NCI-H526 (cell line): ENCODE measurements at regions not wholly inside any gene's neighbourhood (a gene's known extent, or its start where the extent isn't known, plus 50 kb on each side); places are given as distances from the start of the nearest gene placed in this dataset.

Experiments used
- DNase-seq, 2 experiments: peaks; one replicate each; lab custom pipeline; 2025; lab: John Stamatoyannopoulos, UW

DNA sequence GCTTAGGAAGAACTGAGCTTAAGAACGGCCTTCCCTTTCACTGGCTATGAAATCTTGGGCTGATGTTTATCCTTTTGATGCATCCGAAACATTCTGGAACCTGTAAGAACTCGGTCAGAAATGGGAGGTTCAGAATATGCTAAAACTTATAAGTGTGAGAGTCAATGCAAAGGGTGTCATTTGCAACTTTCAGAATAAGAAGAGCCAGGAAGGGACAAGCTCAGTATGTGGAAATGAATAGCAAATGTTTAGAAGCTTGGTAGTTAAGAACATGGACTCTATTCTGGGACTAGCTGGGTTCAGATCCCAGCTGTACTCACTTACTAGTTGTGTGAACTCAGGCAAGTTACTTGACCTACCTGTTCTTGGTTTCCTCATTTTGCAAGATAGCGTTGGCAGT is 234.1 kb downstream of the OMA1 start:
- DNase-seq, result no peak

GRCh38 chr1:58310881-58311280 is 235.6 kb downstream of the OMA1 start:
- DNase-seq, result no peak

- peak in 1 of 2 experiments; percentile 21 for DNase-seq
Observed at GRCh38 chr1:58310469-58310868, 236.1 kb downstream of the OMA1 start.

DNA sequence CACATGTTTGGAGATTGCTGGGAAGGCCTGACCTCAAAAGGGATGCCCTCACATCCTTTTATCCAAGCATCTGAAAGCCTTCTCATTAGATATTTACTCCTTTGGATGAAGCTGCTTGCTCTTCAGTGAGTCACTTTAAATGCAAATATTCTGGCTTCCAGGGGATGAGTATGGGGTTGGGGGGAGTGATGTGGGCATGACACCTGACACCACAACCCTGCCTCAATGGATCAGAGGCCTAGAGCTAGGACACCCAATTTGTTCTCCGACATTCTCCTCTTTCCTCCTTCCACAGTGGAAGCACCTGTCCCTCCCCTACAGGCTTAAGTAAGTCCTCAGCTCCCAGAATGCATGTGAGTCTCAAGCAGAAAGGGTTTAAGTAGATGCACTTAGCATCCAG is 238.3 kb downstream of the OMA1 start:
- DNase-seq, result peak; percentile 74 to 83

- DNase-seq, result no peak
Observed at GRCh38 chr1:58307431-58307830, 239.1 kb downstream of the OMA1 start.

DNA sequence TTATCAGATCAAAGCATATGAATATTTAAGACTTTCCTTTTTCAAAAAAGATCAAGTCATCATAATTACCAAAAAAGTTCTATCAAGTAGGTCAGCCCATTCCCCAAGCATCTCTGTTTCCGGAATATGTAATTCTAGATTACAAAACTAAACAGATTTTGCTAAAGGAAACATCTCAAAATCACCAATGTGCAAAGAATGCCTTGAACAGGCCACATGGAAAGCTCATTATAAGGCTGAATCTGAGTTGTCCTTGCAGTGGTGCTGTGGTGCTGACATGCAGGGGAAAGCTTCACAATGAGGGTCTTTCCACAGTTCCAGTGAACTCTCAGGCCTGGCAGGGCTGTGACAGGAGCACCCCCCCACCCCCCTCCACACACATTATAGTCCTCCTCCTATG is 240.9 kb downstream of the OMA1 start:
- DNase-seq, result no peak

GRCh38 chr1:58304346-58304975 is 242.1 kb downstream of the OMA1 start:
- peak; percentile 53 to 55 for DNase-seq

GRCh38 chr1:58303841-58304240 is 242.7 kb downstream of the OMA1 start:
- peak; percentile 66 to 84 for DNase-seq

GRCh38 chr1:58293388-58293787 is 253.1 kb downstream of the OMA1 start:
- no peak for DNase-seq

GRCh38 chr1:58290685-58291372 is 255.7 kb downstream of the OMA1 start:
- DNase-seq, result no peak

DNA sequence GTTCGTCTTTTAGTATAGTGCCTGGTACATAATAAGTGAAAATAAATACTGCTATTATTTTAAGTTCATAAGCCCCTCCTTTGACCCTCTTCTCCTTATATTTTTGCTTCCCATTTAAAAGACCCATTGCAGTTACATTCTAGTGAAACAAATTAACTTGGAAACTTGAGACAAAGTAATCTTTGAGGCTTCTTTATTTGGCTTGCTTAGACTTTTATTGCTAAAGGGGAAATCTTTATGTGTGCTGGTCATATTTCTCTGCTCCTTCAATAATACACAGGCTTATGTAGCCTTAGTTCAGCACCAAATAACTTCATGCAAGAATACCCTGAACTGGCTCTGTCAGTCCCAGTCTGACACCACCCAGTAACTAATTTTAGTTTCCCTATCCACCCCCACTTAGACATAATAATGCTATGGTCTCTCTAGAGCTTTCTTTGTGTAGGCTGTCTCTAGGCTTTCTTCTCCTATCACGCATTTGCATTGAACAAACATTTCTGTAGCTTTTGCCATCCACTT is 257.8 kb downstream of the OMA1 start:
- no peak for DNase-seq

DNA sequence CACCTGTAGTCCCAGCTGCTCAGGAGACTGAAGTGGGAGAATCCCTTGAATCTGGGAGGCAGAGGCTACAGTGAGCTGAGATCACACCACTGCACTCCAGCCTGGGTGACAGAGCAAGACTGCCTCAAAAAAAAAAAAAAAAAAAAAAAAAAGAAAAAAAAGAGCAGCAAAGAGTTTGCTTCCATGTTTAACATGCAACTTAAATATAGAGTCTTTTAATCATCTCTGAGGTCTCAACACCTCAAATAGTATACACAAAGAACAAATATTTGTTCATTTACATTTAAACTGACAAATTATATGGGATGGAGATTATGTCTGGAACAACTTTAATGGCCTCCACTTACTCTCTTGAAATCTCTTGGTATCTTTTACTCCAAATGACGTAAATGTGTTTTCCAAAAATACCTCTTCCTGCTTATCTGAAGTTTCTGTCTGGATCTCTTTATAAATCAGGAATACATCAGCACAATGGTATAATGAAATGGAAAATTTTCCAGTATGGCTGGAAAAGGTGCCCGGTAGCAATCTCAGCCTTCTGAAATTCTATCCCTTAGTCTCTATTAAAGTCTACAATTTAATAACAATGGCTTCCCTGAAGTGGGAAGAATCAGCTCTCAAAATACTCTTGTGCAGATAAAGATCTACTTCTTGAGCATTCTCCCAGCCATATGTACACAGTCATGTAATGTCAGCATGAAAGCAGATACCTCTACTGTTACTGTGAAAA is 258.5 kb downstream of the OMA1 start:
- DNase-seq, result no peak

DNA sequence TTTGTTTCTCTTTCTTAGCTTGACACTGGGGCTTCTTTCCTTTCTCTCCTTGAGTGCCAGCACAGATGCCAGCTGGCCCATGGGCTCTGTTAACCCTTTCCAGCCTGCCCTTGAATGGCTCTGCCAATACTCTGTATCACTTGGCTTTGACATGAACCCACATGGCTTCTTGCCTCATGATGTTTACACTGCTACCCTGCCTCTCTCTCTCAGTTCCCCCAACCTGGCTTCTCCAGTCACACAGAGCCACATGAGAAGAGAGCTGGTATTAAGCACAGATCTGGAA is 262.4 kb downstream of the OMA1 start:
- DNase-seq, result no peak

DNA sequence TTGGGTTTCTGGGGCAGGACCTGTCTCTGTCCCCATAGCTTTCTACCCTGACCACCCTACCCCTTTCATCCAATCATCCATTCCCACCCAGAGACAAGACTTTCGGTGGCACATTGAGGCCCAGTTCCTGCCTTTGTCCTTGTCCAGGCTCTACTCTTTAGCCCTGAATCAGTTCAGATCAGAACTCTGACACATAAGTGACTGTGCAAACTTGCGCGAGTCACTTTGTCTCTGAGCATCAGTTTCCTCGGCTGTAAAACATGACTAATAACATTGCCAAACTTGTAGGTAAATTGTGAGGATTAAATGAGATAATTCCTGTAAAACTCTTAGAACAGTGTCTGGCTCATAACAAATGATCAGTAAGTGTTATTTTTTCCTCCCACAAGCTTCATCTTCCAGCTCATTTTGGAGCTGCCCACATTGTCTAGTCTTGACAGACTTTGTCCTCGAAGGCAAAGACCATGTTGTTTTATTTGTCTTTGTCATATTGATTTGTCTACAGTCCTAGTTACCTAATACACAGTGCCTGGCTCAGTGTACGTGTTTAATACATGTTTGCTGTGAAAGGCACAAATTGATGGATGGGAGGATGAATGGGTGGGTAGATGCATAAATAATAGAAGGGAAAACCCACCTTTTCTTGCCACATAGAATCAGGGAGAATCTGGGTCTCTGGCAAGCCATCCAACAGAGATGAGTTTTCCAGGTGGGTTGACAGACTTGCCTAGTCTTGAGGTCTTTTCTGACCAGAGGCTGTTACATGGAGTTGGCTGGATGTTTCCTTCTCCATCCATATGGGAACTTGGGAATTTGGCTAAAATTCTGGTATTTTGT is 262.9 kb downstream of the OMA1 start:
- no peak for DNase-seq

GRCh38 chr1:58282623-58283387 is 263.7 kb downstream of the OMA1 start:
- no peak for DNase-seq

- no peak for DNase-seq
Observed at GRCh38 chr1:58266242-58266641, 280.3 kb downstream of the OMA1 start.

DNA sequence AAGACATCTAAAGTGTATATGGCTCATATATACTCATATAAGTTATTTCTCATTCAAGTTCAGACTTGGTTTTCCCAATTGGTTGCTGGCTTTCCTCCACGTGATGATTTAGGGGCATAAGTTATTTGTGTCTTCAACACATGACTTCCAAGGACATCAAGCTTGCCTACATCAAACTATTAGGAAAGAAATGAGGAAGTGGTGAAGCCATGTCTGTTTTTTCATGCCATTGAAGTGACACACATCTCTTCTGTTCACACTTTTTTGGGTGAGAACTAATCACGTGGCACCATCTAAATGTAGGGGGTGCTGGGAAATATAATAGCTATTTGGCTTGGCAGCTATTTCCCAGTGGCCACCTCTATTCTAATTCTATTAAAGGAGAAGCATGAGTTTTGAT is 282.1 kb downstream of the OMA1 start:
- no peak for DNase-seq

DNA sequence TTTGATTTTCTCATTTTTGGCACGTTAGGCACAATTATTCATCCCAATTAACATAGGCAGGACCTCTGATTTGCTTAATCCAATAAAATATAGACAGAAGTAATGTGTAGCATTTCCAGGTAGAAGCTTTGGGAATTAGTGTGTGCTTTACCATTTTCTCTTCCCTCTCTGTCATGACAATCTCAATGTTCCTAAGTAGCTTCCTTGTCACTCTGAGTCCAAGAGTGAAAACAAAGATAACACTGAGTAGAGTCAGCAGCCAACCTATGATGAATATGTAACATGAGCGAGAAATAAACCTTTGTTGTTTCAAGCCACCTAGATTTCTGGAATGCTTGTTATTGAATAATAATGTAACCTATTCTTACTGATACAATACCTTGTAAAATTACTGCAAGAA is 283.8 kb downstream of the OMA1 start:
- DNase-seq, result no peak

DNA sequence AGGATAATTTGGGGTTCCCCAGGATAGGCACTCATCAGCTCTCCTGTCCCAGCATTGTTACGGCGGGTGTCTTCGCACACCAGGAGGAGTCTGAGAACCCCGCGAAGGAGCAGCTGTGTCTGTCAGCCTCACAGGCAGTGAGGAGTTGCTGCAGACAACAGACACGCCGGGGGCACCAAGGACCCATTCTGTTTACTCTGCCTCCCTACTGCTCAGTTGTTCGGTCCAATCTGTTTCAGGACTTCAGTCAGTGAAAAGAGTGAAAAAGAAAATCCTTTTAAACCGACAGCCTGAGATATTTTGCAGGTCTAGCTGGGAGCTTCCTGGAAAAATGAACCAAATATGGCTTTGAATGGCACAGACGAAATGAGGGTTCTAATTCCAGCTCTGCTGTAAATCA is 288.4 kb downstream of the OMA1 start:
- no peak for DNase-seq

GRCh38 chr1:58257003-58257402 is 289.5 kb downstream of the OMA1 start:
- no peak for DNase-seq

GRCh38 chr1:58256546-58256945 is 290.0 kb downstream of the OMA1 start:
- DNase-seq, result no peak

GRCh38 chr1:58256041-58256440 is 290.5 kb downstream of the OMA1 start:
- DNase-seq, result no peak
